Chondrocyte (in vitro differentiated cells): ENCODE measurements at regions not wholly inside any gene's neighbourhood (a gene's known extent, or its start where the extent isn't known, plus 50 kb on each side); places are given as distances from the start of the nearest gene placed in this dataset.

Experiments
- DNase-seq: peaks from one replicate; pipeline ENCODE4 v3.0.0; 2021; ENCODE audit warnings: mixed read lengths, low spot score
- H3K27ac Mint-ChIP-seq: one replicate; pipeline ENCODE4 v1.8.0; 2021; ENCODE audit warnings: mild to moderate bottlenecking, moderate library complexity, mixed read lengths; ENCODE audit not compliant: unreplicated experiment
- H3K27me3 Mint-ChIP-seq: 2 replicates; pipeline ENCODE4 v1.8.0; 2021; ENCODE audit warnings: low read depth, mixed read lengths
- H3K36me3 Mint-ChIP-seq: 2 replicates; pipeline ENCODE4 v1.8.0; 2021; ENCODE audit warnings: low read depth, mixed read lengths
- H3K4me1 Mint-ChIP-seq: 2 replicates; pipeline ENCODE4 v1.8.0; 2021; ENCODE audit warnings: low read depth, mild to moderate bottlenecking, mixed read lengths
- H3K4me3 Mint-ChIP-seq: one replicate; pipeline ENCODE4 v1.8.0; 2021; ENCODE audit warnings: mild to moderate bottlenecking, moderate library complexity, mixed read lengths; ENCODE audit not compliant: unreplicated experiment
- H3K9me3 Mint-ChIP-seq: 2 replicates; pipeline ENCODE4 v1.8.0; 2021; ENCODE audit warnings: low read depth, mixed read lengths
- TF ChIP-seq, protein P1 (sequence below): fragments of 200-600 bp; sonication (generic); IDR thresholded peaks from 2 replicates; pipeline ENCODE4 v1.5.0; 2021; ENCODE audit warnings: antibody characterized with exemption, mild to moderate bottlenecking, moderate library complexity

DNA sequence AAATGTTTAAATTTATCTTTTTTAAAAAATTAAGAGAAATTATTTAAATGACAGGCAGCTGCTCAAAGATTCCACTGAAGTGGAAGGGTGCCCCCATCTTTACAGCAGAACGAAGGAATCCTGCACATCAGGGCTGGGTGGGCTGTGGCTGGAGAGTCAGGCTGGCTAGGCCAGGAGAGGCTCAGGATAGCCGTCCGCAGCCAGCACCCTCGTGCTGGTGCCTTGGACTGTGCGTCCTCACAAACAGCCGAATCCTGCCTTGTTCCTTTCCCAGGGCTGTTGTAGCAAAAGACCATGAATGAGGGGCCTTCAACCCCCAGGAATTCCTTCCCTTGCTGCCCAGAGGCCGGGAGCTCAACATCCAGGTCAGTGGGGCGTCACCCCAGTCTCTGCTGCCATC lies 64.6 kb upstream of the FCN1 start:
- Mint-ChIP-seq H3K27me3 (peaks cover 29% of the 10 kb centered on the region), H3K4me3 (no peak overlapping the region), H3K4me1 (no peaks in the 10 kb centered on the region), H3K36me3 (peaks cover 7% of the 10 kb centered on the region), H3K9me3 (peaks cover 10% of the 10 kb centered on the region), H3K27ac (no peak overlapping the region)
- TF ChIP-seq, protein P1, sequence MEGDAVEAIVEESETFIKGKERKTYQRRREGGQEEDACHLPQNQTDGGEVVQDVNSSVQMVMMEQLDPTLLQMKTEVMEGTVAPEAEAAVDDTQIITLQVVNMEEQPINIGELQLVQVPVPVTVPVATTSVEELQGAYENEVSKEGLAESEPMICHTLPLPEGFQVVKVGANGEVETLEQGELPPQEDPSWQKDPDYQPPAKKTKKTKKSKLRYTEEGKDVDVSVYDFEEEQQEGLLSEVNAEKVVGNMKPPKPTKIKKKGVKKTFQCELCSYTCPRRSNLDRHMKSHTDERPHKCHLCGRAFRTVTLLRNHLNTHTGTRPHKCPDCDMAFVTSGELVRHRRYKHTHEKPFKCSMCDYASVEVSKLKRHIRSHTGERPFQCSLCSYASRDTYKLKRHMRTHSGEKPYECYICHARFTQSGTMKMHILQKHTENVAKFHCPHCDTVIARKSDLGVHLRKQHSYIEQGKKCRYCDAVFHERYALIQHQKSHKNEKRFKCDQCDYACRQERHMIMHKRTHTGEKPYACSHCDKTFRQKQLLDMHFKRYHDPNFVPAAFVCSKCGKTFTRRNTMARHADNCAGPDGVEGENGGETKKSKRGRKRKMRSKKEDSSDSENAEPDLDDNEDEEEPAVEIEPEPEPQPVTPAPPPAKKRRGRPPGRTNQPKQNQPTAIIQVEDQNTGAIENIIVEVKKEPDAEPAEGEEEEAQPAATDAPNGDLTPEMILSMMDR: no peak
- DNase-seq: no peak

- TF ChIP-seq, protein P1: peak; percentile 27
- H3K27me3 Mint-ChIP-seq: peaks cover 29% of the 10 kb centered on the region
- H3K9me3 Mint-ChIP-seq: peaks cover 13% of the 10 kb centered on the region
- H3K4me3 Mint-ChIP-seq: no peak overlapping the region
- no peak for DNase-seq
- no peaks in the 10 kb centered on the region for H3K4me1 Mint-ChIP-seq
- no peak overlapping the region for H3K27ac Mint-ChIP-seq
- H3K36me3 Mint-ChIP-seq: peaks cover 7% of the 10 kb centered on the region
These were observed 65.4 kb upstream of the FCN1 start for GRCh38 chr9:134983074-134983473.

DNA sequence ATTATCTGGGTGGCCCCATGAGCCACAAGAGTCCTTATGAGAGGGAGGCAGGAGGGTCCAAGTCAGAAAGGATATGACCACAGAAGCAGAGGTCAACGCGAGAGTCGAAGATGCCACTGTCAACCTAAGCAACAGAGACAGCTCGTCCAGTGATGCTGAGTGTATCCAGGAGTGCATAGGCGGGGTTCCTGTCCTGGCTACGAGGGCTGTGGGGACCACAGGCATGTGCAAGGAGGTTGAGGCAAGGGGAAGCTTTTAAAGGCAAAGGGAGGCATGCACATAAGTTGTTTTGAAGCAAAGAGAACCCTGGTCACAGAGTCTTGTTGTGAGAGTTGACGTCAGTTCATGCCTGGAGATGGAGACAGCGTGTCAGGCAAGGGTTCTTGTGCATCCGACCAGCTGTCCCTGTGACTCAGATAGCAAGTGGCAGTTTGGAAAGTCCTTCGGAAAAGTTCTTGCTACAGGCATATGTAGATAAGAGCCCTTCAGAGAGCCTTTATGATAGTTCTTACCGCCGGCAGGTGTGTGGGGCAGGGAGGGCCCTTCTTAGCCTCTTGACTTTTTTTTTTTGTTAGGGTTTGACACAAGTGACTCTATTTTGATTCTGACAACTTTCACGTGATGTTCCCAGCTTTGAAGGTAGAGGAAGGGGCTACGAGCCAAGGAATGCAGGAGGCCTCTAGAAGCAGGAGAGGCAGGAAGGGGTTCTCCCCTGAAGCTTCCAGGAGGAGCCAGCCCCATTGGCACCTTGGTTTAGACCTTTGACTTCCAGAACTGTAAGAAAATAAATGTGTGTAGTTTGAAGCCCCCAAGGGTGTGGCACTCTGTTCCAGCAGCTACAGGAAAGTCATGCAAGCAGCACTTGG lies 66.0 kb upstream of the FCN1 start:
- Mint-ChIP-seq H3K27ac (no peak overlapping the region), H3K4me3 (no peak overlapping the region), H3K9me3 (peaks cover 13% of the 10 kb centered on the region), H3K4me1 (no peaks in the 10 kb centered on the region), H3K27me3 (peaks cover 27% of the 10 kb centered on the region), H3K36me3 (peaks cover 7% of the 10 kb centered on the region)
- TF ChIP-seq, protein P1: no peak
- no peak for DNase-seq

DNA sequence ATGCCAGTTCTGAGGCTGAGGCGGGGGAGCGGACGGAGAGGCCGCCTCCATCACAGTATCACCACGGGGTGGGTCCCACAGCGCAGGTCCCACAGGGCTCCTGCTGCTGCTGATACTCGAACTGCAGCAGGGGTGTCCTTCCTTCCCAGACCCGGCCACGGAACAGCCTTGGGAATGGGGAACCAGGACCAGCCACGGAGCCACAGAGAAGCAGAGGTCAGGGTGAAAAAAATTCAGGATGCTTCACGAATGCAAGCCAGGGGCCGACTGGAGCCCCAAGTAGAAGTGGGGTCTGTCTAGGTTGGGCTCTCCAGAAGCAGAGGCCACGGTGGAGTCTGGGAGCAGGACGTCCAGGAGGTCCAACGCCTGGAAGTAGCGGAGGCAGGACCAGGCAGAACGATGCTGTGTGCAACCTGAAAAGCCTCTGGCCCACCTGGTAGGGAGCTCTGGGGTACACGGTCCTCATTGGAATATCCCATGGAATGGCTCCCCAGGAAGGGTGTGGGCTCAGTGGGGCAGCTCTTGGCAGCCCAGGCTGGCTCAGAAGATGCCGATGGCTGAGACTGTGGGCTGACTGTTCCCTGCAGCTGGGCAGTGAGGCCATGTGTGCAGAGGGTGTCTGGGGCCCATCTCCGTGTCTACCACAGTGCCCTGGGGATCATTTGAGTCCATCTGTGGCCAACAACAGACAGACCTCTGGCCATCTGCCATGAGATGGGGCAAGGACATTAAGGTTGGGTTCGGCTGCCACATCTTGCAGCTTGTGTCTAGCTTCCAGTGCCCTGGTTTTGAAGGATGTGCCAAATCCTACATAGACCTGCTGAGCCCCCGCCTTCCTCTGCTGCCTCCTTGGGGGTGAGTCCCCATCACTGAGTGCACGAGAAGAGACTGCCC lies 66.9 kb upstream of the FCN1 start:
- Mint-ChIP-seq H3K4me3 (no peak overlapping the region), H3K27me3 (peaks cover 27% of the 10 kb centered on the region), H3K9me3 (peaks cover 13% of the 10 kb centered on the region), H3K36me3 (peaks cover 7% of the 10 kb centered on the region), H3K27ac (no peak overlapping the region), H3K4me1 (no peaks in the 10 kb centered on the region)
- DNase-seq: no peak
- TF ChIP-seq, protein P1: no peak

GRCh38 chr9:134985451-134985850 lies 67.7 kb upstream of the FCN1 start:
- peaks cover 7% of the 10 kb centered on the region for H3K36me3 Mint-ChIP-seq
- peaks cover 13% of the 10 kb centered on the region for H3K9me3 Mint-ChIP-seq
- H3K27ac Mint-ChIP-seq: no peak overlapping the region
- no peak overlapping the region for H3K4me3 Mint-ChIP-seq
- DNase-seq: no peak
- H3K27me3 Mint-ChIP-seq: peaks cover 30% of the 10 kb centered on the region
- TF ChIP-seq, protein P1: no peak
- H3K4me1 Mint-ChIP-seq: no peaks in the 10 kb centered on the region
